ENCODE measurements at regions not wholly inside any gene's neighbourhood (a gene's known extent, or its start where the extent isn't known, plus 50 kb on each side); places are given as distances from the start of the nearest gene placed in this dataset.

- TF ChIP-seq POLR2A (IDR thresholded peaks at IDR 0.05) (no peak), CTCF (IDR thresholded peaks at IDR 0.05) (no peak)
Observed at GRCh38 chr13:107250628-107251027, 682.7 kb upstream of the ARGLU1 start.
